Activated T-cell treated with anti-CD3 and anti-CD28 coated beads, Interleukin-2, amount 50 U/mL, for 24 hours (primary cell): ENCODE measurements at regions not wholly inside any gene's neighbourhood (a gene's known extent, or its start where the extent isn't known, plus 50 kb on each side); places are given as distances from the start of the nearest gene placed in this dataset.
"Not testable (repeated sequence)": the region's sequence is repeated elsewhere in the genome, so short reads cannot be mapped to it uniquely, and the experiment has no call there.

Experiments
- DNase-seq: peaks from one replicate; pipeline ENCODE4 v3.0.0-alpha.2; 2020
- H3K27ac Mint-ChIP-seq: 2 replicates; pipeline ENCODE4 v1.8.0; 2020; ENCODE audit warnings: mild to moderate bottlenecking, mixed read lengths
- H3K27me3 Mint-ChIP-seq: 2 replicates; pipeline ENCODE4 v1.8.0; 2020; ENCODE audit warnings: mixed read lengths
- H3K36me3 Mint-ChIP-seq: 2 replicates; pipeline ENCODE4 v1.8.0; 2020; ENCODE audit warnings: low read depth, mixed read lengths
- H3K4me1 Mint-ChIP-seq: 2 replicates; pipeline ENCODE4 v1.8.0; 2020; ENCODE audit warnings: low read depth, mixed read lengths
- H3K4me3 Mint-ChIP-seq: 2 replicates; pipeline ENCODE4 v1.8.0; 2020; ENCODE audit warnings: mild to moderate bottlenecking, moderate library complexity, mixed read lengths
- H3K9me3 Mint-ChIP-seq: 2 replicates; pipeline ENCODE4 v1.8.0; 2020; ENCODE audit warnings: mixed read lengths

GRCh38 chr1:68706639-68707317 lies 209.9 kb upstream of the DEPDC1 start:
- no peaks in the 10 kb centered on the region for H3K27me3 Mint-ChIP-seq
- no peak overlapping the region for H3K4me3 Mint-ChIP-seq
- H3K36me3 Mint-ChIP-seq: no peaks in the 10 kb centered on the region
- H3K27ac Mint-ChIP-seq: no peak overlapping the region
- DNase-seq: no peak
- no peaks in the 10 kb centered on the region for H3K4me1 Mint-ChIP-seq
- H3K9me3 Mint-ChIP-seq: peaks cover 16% of the 10 kb centered on the region

DNA sequence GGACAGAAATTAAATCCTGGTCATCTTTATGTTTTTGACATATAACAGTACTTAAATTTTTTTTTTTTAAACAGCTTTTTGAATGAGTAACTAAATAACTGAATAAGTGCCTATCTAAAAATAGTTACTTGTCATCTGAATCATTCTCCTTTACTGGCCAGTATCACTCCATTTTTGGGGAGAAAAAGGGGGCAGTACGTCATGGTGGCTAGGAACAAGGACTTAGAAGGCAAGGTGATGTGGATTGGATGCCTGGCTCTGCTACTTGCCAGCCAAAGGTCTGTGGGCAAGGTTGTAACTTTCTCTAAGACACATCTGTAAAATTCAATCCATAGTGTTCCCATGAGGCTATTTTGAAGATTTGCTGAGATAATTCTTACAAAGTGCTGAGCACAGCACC lies 220.4 kb upstream of the DEPDC1 start:
- Mint-ChIP-seq H3K27me3 (no peaks in the 10 kb centered on the region), H3K4me3 (no peak overlapping the region), H3K27ac (no peak overlapping the region), H3K36me3 (no peaks in the 10 kb centered on the region), H3K9me3 (peaks cover 4% of the 10 kb centered on the region), H3K4me1 (no peaks in the 10 kb centered on the region)
- DNase-seq: no peak

GRCh38 chr1:68720476-68720875 lies 223.6 kb upstream of the DEPDC1 start:
- no peak for DNase-seq
- H3K27me3 Mint-ChIP-seq: no peaks in the 10 kb centered on the region
- H3K9me3 Mint-ChIP-seq: peaks cover 10% of the 10 kb centered on the region
- no peaks in the 10 kb centered on the region for H3K4me1 Mint-ChIP-seq
- no peak overlapping the region for H3K4me3 Mint-ChIP-seq
- no peak overlapping the region for H3K27ac Mint-ChIP-seq
- H3K36me3 Mint-ChIP-seq: no peaks in the 10 kb centered on the region

DNA sequence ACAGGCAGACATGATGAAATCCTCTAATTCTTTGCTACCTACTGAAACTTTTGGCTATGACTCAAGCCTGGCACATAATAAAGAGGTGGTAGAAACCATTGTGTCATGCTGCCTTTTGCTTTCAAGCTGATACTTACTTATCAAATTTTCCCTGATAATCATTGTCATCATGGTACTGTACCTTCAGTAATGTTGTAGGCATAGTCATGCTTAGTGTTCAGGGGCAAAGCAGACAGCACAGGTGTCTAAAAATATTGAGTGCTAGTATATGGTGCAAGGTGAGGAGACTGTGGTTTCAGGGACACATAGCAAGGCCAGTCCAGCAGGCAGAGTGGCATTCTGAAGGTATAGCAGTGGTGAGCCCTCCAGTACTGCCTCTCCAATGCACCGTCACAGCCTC lies 226.9 kb upstream of the DEPDC1 start:
- Mint-ChIP-seq H3K4me1 (no peaks in the 10 kb centered on the region), H3K27ac (no peak overlapping the region), H3K9me3 (peaks cover 7% of the 10 kb centered on the region), H3K4me3 (no peak overlapping the region), H3K27me3 (no peaks in the 10 kb centered on the region), H3K36me3 (no peaks in the 10 kb centered on the region)
- no peak for DNase-seq

DNA sequence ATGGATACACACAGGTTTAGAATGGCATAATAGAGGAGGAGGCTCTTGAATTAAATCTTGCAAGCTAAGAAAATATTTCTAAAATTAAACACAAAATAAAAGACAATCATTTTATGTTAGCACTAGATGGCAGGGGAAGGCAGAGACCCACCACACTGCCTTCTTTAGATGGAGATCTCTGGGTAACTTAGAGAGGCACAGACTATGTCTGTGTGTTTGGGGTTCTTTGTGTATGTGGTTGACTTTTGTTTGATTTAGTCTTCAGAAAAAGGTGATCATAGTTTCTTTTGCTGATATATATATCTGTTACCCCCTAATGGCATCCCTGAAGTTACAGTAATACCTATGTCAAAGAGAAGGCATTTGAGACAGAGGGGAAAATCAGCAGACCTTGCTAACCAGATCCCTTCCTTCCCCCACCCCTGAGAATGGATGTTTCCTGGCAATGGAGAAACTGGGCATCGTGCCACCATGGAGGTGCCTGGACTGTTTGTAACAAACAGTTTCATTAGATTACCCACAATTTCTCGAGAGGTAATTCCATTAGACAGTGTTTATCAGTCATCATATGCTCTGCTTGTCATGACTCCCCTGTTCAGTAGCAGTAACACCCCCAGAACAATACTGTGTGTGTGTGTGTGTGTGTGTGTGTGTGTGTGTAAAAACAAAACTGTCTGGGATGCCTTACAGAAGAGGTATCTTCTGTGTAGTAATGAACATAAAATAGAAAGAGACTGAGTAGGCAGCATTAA lies 228.3 kb upstream of the DEPDC1 start:
- Mint-ChIP-seq H3K36me3 (no peaks in the 10 kb centered on the region), H3K4me1 (no peaks in the 10 kb centered on the region), H3K4me3 (no peak overlapping the region), H3K27ac (no peak overlapping the region), H3K9me3 (peaks cover 7% of the 10 kb centered on the region), H3K27me3 (no peaks in the 10 kb centered on the region)
- no peak for DNase-seq

DNA sequence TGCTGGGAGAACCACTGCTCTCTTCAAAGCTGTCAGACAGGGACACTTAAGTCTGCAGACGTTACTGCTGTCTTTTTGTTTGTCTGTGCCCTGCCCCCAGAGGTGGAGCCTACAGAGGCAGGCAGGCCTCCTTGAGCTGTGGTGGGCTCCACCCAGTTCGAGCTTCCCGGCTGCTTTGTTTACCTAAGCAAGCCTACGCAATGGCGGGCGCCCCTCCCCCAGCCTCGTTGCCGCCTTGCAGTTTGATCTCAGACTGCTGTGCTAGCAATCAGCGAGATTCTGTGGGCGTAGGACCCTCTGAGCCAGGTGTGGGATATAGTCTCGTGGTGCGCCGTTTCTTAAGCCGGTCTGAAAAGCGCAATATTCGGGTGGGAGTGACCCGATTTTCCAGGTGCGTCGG lies 242.6 kb upstream of the DEPDC1 start:
- not testable (repeated sequence) for DNase-seq, H3K36me3 Mint-ChIP-seq, H3K27ac Mint-ChIP-seq, H3K4me1 Mint-ChIP-seq, H3K4me3 Mint-ChIP-seq, H3K27me3 Mint-ChIP-seq
- peaks cover 15% of the 10 kb centered on the region for H3K9me3 Mint-ChIP-seq

DNA sequence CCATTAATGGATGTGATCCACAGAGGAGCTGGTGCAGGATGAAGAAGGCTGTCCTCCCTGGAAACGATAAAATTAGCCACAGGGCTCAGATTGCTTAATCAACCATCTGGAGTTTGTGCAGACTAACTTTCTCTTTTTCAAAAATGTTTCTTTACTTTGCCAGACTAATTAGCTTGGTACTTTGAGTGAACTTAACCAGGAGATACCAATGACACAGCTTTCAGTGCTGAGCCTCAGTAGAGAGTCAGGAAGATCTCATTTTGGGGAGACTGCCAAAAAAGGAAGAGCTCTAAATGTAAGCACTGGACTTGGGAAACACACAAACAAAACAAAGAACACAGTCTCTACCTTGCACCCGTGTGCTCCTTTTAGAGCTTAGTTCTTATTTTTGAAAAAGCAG lies 248.1 kb upstream of the DEPDC1 start:
- no peaks in the 10 kb centered on the region for H3K27me3 Mint-ChIP-seq
- no peak overlapping the region for H3K27ac Mint-ChIP-seq
- DNase-seq: no peak
- no peaks in the 10 kb centered on the region for H3K36me3 Mint-ChIP-seq
- no peaks in the 10 kb centered on the region for H3K4me1 Mint-ChIP-seq
- peaks cover 15% of the 10 kb centered on the region for H3K9me3 Mint-ChIP-seq
- no peak overlapping the region for H3K4me3 Mint-ChIP-seq

DNA sequence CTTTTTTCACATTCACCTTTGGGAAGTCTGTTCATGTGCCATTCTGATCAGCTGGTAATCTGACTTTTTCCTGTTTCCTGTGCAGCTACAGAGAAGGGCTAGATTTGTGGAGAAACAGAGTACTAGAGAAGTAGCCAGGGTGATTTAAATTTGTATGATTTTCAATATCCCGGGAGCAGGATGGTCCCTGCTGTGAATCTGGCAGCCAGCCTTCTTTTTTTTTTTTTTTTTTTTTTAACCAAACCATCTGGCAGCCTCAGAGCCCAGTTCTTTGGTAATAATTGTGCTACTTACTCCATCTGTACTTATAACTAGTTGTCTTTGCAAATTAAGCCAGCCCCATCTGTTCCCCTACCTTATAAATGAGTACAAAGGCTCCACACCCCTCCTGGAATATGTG lies 248.6 kb upstream of the DEPDC1 start:
- Mint-ChIP-seq H3K9me3 (peaks cover 15% of the 10 kb centered on the region), H3K4me3 (no peak overlapping the region), H3K27me3 (no peaks in the 10 kb centered on the region), H3K4me1 (no peaks in the 10 kb centered on the region), H3K27ac (no peak overlapping the region), H3K36me3 (no peaks in the 10 kb centered on the region)
- no peak for DNase-seq

- Mint-ChIP-seq H3K4me1 (no peaks in the 10 kb centered on the region), H3K27me3 (no peaks in the 10 kb centered on the region), H3K36me3 (no peaks in the 10 kb centered on the region), H3K27ac (no peak overlapping the region), H3K4me3 (no peak overlapping the region), H3K9me3 (peaks cover 9% of the 10 kb centered on the region)
- no peak for DNase-seq
Observed at GRCh38 chr1:68746378-68746777, 249.5 kb upstream of the DEPDC1 start.

DNA sequence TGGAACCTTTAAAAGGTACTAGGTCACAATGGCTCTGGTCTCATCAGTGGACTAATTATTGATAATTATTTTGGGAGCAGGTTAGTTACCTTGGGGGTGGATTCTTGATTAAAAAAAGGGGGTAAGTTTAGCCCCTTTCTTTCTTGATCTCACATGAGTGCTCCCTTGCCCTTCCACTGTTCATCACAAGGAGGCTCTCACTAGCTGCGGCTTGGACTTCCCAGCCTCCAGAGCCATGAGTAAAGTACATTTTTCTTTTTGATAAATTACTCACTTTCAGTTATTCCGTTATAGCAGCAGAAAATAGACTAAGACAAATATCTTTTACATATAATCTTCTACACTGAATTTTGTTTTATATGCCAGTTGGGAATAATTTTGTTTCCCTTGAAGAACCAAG lies 254.8 kb upstream of the DEPDC1 start:
- Mint-ChIP-seq H3K27me3 (no peaks in the 10 kb centered on the region), H3K9me3 (peaks cover 5% of the 10 kb centered on the region), H3K36me3 (no peaks in the 10 kb centered on the region), H3K27ac (no peak overlapping the region), H3K4me3 (no peak overlapping the region), H3K4me1 (no peaks in the 10 kb centered on the region)
- no peak for DNase-seq

GRCh38 chr1:68758666-68759209 lies 261.9 kb upstream of the DEPDC1 start:
- Mint-ChIP-seq H3K36me3 (no peaks in the 10 kb centered on the region), H3K4me3 (no peak overlapping the region), H3K27me3 (no peaks in the 10 kb centered on the region), H3K9me3 (peaks cover 19% of the 10 kb centered on the region), H3K27ac (no peak overlapping the region), H3K4me1 (no peaks in the 10 kb centered on the region)
- DNase-seq: no peak

- H3K4me3 Mint-ChIP-seq: no peak overlapping the region
- H3K27me3 Mint-ChIP-seq: no peaks in the 10 kb centered on the region
- no peaks in the 10 kb centered on the region for H3K4me1 Mint-ChIP-seq
- no peak overlapping the region for H3K27ac Mint-ChIP-seq
- DNase-seq: no peak
- peaks cover 6% of the 10 kb centered on the region for H3K9me3 Mint-ChIP-seq
- no peaks in the 10 kb centered on the region for H3K36me3 Mint-ChIP-seq
Observed at GRCh38 chr1:68767941-68768340, 271.1 kb upstream of the DEPDC1 start.

- H3K27me3 Mint-ChIP-seq: no peaks in the 10 kb centered on the region
- peaks cover 9% of the 10 kb centered on the region for H3K9me3 Mint-ChIP-seq
- no peaks in the 10 kb centered on the region for H3K36me3 Mint-ChIP-seq
- DNase-seq: no peak
- H3K27ac Mint-ChIP-seq: no peak overlapping the region
- H3K4me1 Mint-ChIP-seq: no peaks in the 10 kb centered on the region
- no peak overlapping the region for H3K4me3 Mint-ChIP-seq
Observed at GRCh38 chr1:68770817-68771216, 273.9 kb upstream of the DEPDC1 start.

- no peaks in the 10 kb centered on the region for H3K27me3 Mint-ChIP-seq
- no peak overlapping the region for H3K27ac Mint-ChIP-seq
- no peaks in the 10 kb centered on the region for H3K36me3 Mint-ChIP-seq
- DNase-seq: no peak
- no peak overlapping the region for H3K4me3 Mint-ChIP-seq
- no peaks in the 10 kb centered on the region for H3K4me1 Mint-ChIP-seq
- peaks cover 24% of the 10 kb centered on the region for H3K9me3 Mint-ChIP-seq
Observed at GRCh38 chr1:68777851-68778250, 281.0 kb upstream of the DEPDC1 start.

DNA sequence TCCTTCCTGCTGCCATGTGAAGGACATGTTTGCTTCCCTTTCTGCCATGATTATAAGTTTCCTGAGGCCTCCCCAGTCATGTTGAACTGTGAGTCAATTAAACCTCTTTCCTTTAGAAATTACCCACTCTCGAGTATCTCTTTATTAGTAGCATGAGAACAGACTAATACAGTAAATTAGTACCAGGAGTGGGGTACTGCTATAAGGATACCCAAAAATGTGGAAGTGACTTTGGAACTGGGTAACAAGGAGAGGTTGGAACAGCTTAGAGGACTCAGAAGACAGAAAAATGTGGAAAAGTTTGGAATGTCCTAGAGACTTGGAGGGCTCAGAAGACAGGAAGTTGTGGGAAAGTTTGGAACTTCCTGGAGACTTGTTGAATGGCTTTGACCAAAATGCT lies 283.0 kb upstream of the DEPDC1 start:
- H3K9me3 Mint-ChIP-seq: peaks cover 19% of the 10 kb centered on the region
- H3K4me3 Mint-ChIP-seq, H3K27me3 Mint-ChIP-seq, DNase-seq, H3K4me1 Mint-ChIP-seq, H3K27ac Mint-ChIP-seq, H3K36me3 Mint-ChIP-seq: not testable (repeated sequence)
